ENCODE measurements at regions not wholly inside any gene's neighbourhood (a gene's known extent, or its start where the extent isn't known, plus 50 kb on each side); places are given as distances from the start of the nearest gene placed in this dataset.

- DNase-seq (ENCODE audit: low read depth), result no peak
These were observed 80.0 kb upstream of the PUM3 start for GRCh38 chr9:2923766-2924379.

GRCh38 chr9:2919347-2919746 lies 75.5 kb upstream of the PUM3 start:
- DNase-seq (ENCODE audit: low read depth), result no peak

- DNase-seq (ENCODE audit: low read depth), result no peak
These were observed 72.6 kb upstream of the PUM3 start for GRCh38 chr9:2916382-2916985.

GRCh38 chr9:2913026-2913425 lies 69.1 kb upstream of the PUM3 start:
- DNase-seq (ENCODE audit: low read depth), result no peak

- DNase-seq (ENCODE audit: low read depth), result no peak
These were observed 63.5 kb upstream of the PUM3 start for GRCh38 chr9:2907411-2907810.

GRCh38 chr9:2904242-2904930 lies 60.5 kb upstream of the PUM3 start:
- no peak for DNase-seq (ENCODE audit: low read depth)
